SK-N-SH (cell line): ENCODE measurements at regions not wholly inside any gene's neighbourhood (a gene's known extent, or its start where the extent isn't known, plus 50 kb on each side); places are given as distances from the start of the nearest gene placed in this dataset.

ENCODE experiments used
- CTCF ChIA-PET: fragments of 300-600, 350-600 bp; formaldehyde crosslinking; extraction: SDS; loops from one replicate; lab custom pipeline; 2021; lab: Yijun Ruan, JAX
- POLR2A ChIA-PET: fragments of 350-600 bp; sonication (Branson Sonifier 250); formaldehyde crosslinking; extraction: SDS; loops from one replicate; lab custom pipeline; 2020; ENCODE audit warnings: antibody characterized with exemption, inconsistent platforms; lab: Yijun Ruan, JAX
- DNase-seq: peaks from one replicate; pipeline ENCODE4 v3.0.0; 2012
- H2AFZ ChIP-seq: fragments of 200-600 bp; sonication (generic); 2 replicates; pipeline ENCODE4 v1.8.1; 2016; ENCODE audit warnings: antibody characterized with exemption, mild to moderate bottlenecking, low read depth
- H3F3A ChIP-seq: fragments of 200-600 bp; sonication (generic); replicated peaks from 2 replicates; pipeline ENCODE3; 2016; ENCODE audit warnings: antibody characterized with exemption, mild to moderate bottlenecking; ENCODE audit not compliant: insufficient read depth
- H3K27ac ChIP-seq, 2 experiments: fragments of 200-500 bp in 1 of 2; fragments of 200-600 bp in 1 of 2; sonication (Bioruptor generic) in 1 of 2; sonication (generic), shearing (Covaris generic) in 1 of 2; 2 replicates each; pipeline versions ENCODE4 v1.5.1 to v1.6.1; 2014 to 2016; ENCODE audit warnings: low read depth in 2 of 2, inconsistent platforms in 1 of 2, low read length in 1 of 2, mild to moderate bottlenecking in 1 of 2, mixed read lengths in 1 of 2
- H3K27me3 ChIP-seq: fragments of 200-600 bp; sonication (generic), shearing (Covaris generic); 2 replicates; pipeline ENCODE4 v1.6.1; 2016; ENCODE audit warnings: mixed run types; ENCODE audit not compliant: insufficient read depth
- H3K36me3 ChIP-seq, 2 experiments: fragments of 200-500 bp in 1 of 2; fragments of 200-600 bp in 1 of 2; sonication (Bioruptor generic) in 1 of 2; sonication (generic) in 1 of 2; replicated peaks in 1 of 2; 2 replicates each; pipeline versions ENCODE3 to v1.5.1; 2014 to 2016; ENCODE audit warnings: low read length in 1 of 2, mild to moderate bottlenecking in 1 of 2; ENCODE audit not compliant: insufficient read depth in 2 of 2, control insufficient read depth in 1 of 2
- H3K4me1 ChIP-seq, 2 experiments: fragments of 200-500 bp in 1 of 2; fragments of 200-600 bp in 1 of 2; sonication (Bioruptor generic) in 1 of 2; sonication (generic), shearing (Covaris generic) in 1 of 2; 2 replicates each; pipeline versions ENCODE4 v1.5.1 to v1.6.1; 2014 to 2016; ENCODE audit warnings: low read depth in 1 of 2, low read length in 1 of 2, mixed run types in 1 of 2; ENCODE audit not compliant: insufficient read depth in 2 of 2, control insufficient read depth in 1 of 2
- H3K4me2 ChIP-seq: fragments of 200-600 bp; sonication (generic), shearing (Covaris generic); 2 replicates; pipeline ENCODE4 v1.6.1; 2017; ENCODE audit warnings: mixed run types
- H3K4me3 ChIP-seq, 2 experiments: fragments of 200-500 bp in 1 of 2; fragments of 200-600 bp in 1 of 2; sonication (Bioruptor generic) in 1 of 2; sonication (generic), shearing (Covaris generic) in 1 of 2; 2 replicates each; pipeline versions ENCODE4 v1.5.1 to v1.8.1; 2014 to 2016; ENCODE audit warnings: low read depth in 2 of 2, inconsistent platforms in 1 of 2, low read length in 1 of 2, mild to moderate bottlenecking in 1 of 2, mixed read lengths in 1 of 2, moderate library complexity in 1 of 2
- H3K79me2 ChIP-seq: fragments of 200-600 bp; sonication (generic); 2 replicates; pipeline ENCODE4 v1.8.1; 2017; ENCODE audit warnings: mild to moderate bottlenecking; ENCODE audit not compliant: insufficient read depth
- H3K9ac ChIP-seq: fragments of 200-600 bp; sonication (generic); 2 replicates; pipeline ENCODE4 v1.6.1; 2017; ENCODE audit warnings: mixed run types
- H3K9me2 ChIP-seq: fragments of 200-600 bp; sonication (generic); 2 replicates; pipeline ENCODE4 v1.6.1; 2017; ENCODE audit warnings: mixed run types
- H3K9me3 ChIP-seq: fragments of 200-600 bp; sonication (generic); 2 replicates; pipeline ENCODE4 v1.6.1; 2017; ENCODE audit warnings: mixed run types, mild to moderate bottlenecking, moderate library complexity
- H4K20me1 ChIP-seq: fragments of 200-600 bp; sonication (generic); 2 replicates; pipeline ENCODE4 v1.6.1; 2017; ENCODE audit warnings: mild to moderate bottlenecking, mixed run types; ENCODE audit not compliant: insufficient read depth
- CHD2 ChIP-seq: fragments of 150-350 bp; IDR thresholded peaks from 2 replicates; pipeline ENCODE4 v1.6.1; 2018; ENCODE audit warnings: low read length; ENCODE audit not compliant: partially characterized antibody
- EZH2phosphoT487 ChIP-seq: fragments of 200-600 bp; sonication (generic); IDR thresholded peaks from 2 replicates; pipeline ENCODE4 v1.6.1; 2017; ENCODE audit warnings: low read depth, mixed run types, mild to moderate bottlenecking, antibody characterized with exemption, moderate library complexity, borderline replicate concordance
- FOSL2 ChIP-seq: IDR thresholded peaks from 2 replicates; pipeline ENCODE4 v1.4.0; 2012; ENCODE audit warnings: low read depth, mild to moderate bottlenecking, moderate library complexity, borderline replicate concordance
- FOXJ3 ChIP-seq: sonication (generic); formaldehyde crosslinking; IDR thresholded peaks from 2 replicates; pipeline ENCODE4 v1.5.1; 2020; ENCODE audit warnings: mild to moderate bottlenecking, missing genetic modification reagents
- MEF2A ChIP-seq: IDR thresholded peaks from 2 replicates; pipeline ENCODE4 v1.4.0; 2012; ENCODE audit warnings: low read depth, borderline replicate concordance
- RAD21 ChIP-seq: IDR thresholded peaks from 2 replicates; pipeline ENCODE4 v1.6.1; 2012; ENCODE audit warnings: mild to moderate bottlenecking, low read length
- TCF12 ChIP-seq: IDR thresholded peaks from 2 replicates; pipeline ENCODE4 v1.4.0; 2012
- WGBS: methylation state at CpG from one replicate; pipeline ENCODE4 v1.1.6; 2017; ENCODE audit warnings: low lambda C conversion rate; 5-methylcytosine and 5-hydroxymethylcytosine counted together
- TF ChIP-seq, protein P1 (sequence below): fragments of 150-350 bp; IDR thresholded peaks from 2 replicates; pipeline ENCODE4 v1.6.1; 2016; ENCODE audit warnings: mild to moderate bottlenecking, low read depth, low read length
- TF ChIP-seq, protein P2 (sequence below): fragments of 150-350 bp; IDR thresholded peaks from 2 replicates; pipeline ENCODE4 v1.6.1; 2017; ENCODE audit warnings: antibody characterized with exemption, low read length, low read depth, borderline replicate concordance
- TF ChIP-seq, protein P3 (sequence below): IDR thresholded peaks from 2 replicates; pipeline ENCODE4 v1.4.0; 2012; ENCODE audit warnings: low read depth, borderline replicate concordance
- TF ChIP-seq, protein P4 (sequence below): IDR thresholded peaks from 2 replicates; pipeline ENCODE4; 2012
- TF ChIP-seq, protein P5 (sequence below): IDR thresholded peaks from 2 replicates; pipeline ENCODE4 v1.6.1; 2012; ENCODE audit warnings: mild to moderate bottlenecking, low read depth, low read length, moderate library complexity
- TF ChIP-seq, protein P6 (sequence below): IDR thresholded peaks from 2 replicates; pipeline ENCODE4 v1.4.0; 2012; ENCODE audit warnings: low read depth

DNA sequence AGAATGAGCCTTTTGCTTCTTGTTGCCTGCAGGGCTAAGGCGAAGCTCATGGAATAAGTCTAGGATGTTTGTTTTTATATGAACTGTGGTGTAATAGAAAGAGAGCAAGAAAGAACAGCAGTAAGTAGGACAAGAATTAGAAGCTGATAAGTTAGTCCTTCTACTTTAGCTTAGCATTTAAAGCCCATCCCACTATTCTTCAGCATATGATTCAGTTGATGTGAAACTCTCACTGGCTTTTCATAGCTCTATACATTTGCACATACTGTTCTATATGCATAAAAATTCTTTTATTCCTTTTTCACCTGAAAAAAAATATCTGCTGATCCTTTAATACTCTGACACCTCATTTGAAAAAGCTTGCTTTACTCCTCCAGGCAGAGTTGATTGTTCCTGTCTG lies 712.0 kb downstream of the USP25 start:
- Histone ChIP-seq H4K20me1 (no peaks in the 10 kb centered on the region), H3K9ac (no peak overlapping the region), H3K36me3 (no peaks in the 10 kb centered on the region), H3F3A (no peaks in the 10 kb centered on the region), H3K4me3 (no peak overlapping the region), H3K27ac (no peak overlapping the region), H3K9me3 (no peaks in the 10 kb centered on the region), H3K4me2 (no peak overlapping the region), H3K79me2 (no peaks in the 10 kb centered on the region), H2AFZ (no peak overlapping the region), H3K9me2 (no peaks in the 10 kb centered on the region), H3K27me3 (no peaks in the 10 kb centered on the region), H3K4me1 (no peaks in the 10 kb centered on the region)
- no peak for DNase-seq
- CTCF ChIA-PET = interaction anchor here (1.8 kb wide), 1 partner anchor 828 kb away, joined by 6 read pairs; no protein-coding TSS in a partner anchor
- WGBS = 67% methylated on average over 1 of the region's 1 CpG
- TF ChIP-seq, protein P1, sequence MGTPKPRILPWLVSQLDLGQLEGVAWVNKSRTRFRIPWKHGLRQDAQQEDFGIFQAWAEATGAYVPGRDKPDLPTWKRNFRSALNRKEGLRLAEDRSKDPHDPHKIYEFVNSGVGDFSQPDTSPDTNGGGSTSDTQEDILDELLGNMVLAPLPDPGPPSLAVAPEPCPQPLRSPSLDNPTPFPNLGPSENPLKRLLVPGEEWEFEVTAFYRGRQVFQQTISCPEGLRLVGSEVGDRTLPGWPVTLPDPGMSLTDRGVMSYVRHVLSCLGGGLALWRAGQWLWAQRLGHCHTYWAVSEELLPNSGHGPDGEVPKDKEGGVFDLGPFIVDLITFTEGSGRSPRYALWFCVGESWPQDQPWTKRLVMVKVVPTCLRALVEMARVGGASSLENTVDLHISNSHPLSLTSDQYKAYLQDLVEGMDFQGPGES = no peak
- TF ChIP-seq EZH2phosphoT487 (no peak), FOSL2 (no peak), CHD2 (no peak), MEF2A (no peak), FOXJ3 (CRISPR knock-in tag) (no peak), TCF12 (no peak), RAD21 (no peak)
- TF ChIP-seq, protein P2, sequence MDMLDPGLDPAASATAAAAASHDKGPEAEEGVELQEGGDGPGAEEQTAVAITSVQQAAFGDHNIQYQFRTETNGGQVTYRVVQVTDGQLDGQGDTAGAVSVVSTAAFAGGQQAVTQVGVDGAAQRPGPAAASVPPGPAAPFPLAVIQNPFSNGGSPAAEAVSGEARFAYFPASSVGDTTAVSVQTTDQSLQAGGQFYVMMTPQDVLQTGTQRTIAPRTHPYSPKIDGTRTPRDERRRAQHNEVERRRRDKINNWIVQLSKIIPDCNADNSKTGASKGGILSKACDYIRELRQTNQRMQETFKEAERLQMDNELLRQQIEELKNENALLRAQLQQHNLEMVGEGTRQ = no peak
- TF ChIP-seq, protein P3, sequence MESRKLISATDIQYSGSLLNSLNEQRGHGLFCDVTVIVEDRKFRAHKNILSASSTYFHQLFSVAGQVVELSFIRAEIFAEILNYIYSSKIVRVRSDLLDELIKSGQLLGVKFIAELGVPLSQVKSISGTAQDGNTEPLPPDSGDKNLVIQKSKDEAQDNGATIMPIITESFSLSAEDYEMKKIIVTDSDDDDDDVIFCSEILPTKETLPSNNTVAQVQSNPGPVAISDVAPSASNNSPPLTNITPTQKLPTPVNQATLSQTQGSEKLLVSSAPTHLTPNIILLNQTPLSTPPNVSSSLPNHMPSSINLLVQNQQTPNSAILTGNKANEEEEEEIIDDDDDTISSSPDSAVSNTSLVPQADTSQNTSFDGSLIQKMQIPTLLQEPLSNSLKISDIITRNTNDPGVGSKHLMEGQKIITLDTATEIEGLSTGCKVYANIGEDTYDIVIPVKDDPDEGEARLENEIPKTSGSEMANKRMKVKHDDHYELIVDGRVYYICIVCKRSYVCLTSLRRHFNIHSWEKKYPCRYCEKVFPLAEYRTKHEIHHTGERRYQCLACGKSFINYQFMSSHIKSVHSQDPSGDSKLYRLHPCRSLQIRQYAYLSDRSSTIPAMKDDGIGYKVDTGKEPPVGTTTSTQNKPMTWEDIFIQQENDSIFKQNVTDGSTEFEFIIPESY = no peak
- TF ChIP-seq, protein P4, sequence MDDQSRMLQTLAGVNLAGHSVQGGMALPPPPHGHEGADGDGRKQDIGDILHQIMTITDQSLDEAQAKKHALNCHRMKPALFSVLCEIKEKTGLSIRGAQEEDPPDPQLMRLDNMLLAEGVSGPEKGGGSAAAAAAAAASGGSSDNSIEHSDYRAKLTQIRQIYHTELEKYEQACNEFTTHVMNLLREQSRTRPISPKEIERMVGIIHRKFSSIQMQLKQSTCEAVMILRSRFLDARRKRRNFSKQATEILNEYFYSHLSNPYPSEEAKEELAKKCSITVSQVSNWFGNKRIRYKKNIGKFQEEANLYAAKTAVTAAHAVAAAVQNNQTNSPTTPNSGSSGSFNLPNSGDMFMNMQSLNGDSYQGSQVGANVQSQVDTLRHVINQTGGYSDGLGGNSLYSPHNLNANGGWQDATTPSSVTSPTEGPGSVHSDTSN = no peak
- TF ChIP-seq, protein P5, sequence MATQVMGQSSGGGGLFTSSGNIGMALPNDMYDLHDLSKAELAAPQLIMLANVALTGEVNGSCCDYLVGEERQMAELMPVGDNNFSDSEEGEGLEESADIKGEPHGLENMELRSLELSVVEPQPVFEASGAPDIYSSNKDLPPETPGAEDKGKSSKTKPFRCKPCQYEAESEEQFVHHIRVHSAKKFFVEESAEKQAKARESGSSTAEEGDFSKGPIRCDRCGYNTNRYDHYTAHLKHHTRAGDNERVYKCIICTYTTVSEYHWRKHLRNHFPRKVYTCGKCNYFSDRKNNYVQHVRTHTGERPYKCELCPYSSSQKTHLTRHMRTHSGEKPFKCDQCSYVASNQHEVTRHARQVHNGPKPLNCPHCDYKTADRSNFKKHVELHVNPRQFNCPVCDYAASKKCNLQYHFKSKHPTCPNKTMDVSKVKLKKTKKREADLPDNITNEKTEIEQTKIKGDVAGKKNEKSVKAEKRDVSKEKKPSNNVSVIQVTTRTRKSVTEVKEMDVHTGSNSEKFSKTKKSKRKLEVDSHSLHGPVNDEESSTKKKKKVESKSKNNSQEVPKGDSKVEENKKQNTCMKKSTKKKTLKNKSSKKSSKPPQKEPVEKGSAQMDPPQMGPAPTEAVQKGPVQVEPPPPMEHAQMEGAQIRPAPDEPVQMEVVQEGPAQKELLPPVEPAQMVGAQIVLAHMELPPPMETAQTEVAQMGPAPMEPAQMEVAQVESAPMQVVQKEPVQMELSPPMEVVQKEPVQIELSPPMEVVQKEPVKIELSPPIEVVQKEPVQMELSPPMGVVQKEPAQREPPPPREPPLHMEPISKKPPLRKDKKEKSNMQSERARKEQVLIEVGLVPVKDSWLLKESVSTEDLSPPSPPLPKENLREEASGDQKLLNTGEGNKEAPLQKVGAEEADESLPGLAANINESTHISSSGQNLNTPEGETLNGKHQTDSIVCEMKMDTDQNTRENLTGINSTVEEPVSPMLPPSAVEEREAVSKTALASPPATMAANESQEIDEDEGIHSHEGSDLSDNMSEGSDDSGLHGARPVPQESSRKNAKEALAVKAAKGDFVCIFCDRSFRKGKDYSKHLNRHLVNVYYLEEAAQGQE = no peak
- TF ChIP-seq, protein P6, sequence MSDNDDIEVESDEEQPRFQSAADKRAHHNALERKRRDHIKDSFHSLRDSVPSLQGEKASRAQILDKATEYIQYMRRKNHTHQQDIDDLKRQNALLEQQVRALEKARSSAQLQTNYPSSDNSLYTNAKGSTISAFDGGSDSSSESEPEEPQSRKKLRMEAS = no peak
- POLR2A ChIA-PET = no interaction called here
